ENCODE measurements at regions not wholly inside any gene's neighbourhood (a gene's known extent, or its start where the extent isn't known, plus 50 kb on each side); places are given as distances from the start of the nearest gene placed in this dataset.
"Not testable (repeated sequence)": the region's sequence is repeated elsewhere in the genome, so short reads cannot be mapped to it uniquely, and the experiment has no call there.

DNA sequence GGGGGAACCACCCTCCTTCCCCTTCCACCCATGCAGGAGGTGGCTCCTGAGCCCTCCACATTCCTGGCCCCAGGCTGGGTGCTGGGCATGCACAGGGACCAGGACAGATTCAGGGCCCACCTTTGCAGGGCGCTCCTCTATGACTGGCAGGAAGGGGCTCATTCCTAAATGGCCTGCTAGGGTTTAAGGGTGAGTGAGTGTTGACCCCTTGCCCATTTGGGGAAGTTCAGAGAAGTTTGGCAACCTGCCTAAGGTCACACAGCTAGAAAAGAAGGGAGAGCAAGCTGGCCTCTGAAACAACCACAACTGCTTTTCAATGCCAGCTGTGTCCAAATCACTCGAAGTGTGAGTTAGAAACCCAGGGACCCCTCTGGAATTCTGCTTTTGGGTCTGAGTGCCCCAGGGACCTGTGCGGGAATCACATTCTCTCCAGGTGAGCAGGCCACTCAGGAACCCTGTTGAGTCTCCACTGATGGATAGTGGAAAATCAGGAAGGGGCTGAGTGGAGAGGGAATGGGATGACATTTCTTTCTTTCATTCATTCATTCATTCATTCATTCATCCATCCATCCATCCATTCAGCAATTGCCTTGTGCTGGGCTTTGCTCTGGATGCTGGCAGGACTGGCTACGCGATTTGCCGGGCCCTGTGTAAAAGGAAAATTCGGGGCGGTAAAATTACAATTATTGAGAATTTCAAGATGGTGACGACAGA, 191.9 kb downstream of the C9orf50 start:
- no peak for DNase-seq

DNA sequence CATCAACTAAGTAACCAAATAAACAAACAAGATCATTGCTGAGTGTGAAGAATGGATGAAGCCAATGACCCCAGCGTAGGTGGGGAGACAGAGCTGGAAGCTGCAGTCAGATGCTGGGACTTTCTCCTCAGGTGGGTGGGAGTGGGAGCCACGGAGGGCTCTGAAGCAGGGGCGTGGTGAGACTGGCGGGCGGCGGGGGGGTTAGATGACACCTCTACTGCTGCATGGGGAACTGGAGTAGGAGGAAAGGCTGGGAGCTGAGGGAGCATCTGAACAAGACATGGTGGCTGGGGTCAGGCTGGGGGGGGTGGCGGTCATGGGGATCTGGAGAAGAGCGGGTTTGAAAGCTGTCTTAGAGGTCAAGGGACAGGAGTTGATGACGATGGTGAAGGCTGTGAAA, 193.8 kb downstream of the C9orf50 start:
- no peak for DNase-seq

DNA sequence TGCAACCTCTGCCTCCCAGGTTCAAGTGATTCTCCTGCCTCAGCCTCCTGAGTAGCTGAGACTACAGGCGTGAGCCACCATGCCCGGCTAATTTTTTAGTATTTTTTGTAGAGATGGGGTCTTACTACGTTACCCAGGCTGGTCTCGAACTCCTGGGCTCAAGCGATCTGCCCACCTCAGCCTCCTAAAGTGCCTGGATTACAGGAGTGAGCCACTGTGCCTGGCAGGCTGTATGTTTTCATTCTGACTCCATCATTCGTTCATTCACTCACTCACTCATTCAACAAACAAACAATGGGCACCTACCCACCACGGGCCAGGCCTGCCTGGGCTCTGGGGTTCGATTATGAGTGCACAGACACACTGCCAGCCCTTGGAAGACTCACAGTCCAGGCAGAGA, 197.1 kb downstream of the C9orf50 start:
- DNase-seq = not testable (repeated sequence)

DNA sequence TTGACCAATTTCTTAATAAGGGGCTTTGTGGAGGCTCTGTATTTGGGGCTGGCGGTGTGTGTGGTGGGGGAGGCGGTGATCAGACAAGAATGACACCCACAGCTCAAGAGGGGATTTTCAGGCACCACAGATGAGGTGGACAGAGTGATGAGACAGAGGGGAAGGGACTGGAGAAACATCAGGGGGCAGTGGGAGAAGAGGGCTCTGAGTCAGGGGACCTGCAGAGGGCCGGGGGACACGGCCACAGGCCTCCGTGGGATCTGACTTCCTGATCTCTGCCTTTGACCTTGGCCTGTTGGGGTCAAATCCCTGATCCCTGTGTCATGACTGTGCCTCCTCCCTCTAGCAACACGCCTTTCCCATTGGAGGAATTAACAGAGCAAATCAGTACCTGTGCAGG, 197.7 kb downstream of the C9orf50 start:
- DNase-seq = no peak

DNA sequence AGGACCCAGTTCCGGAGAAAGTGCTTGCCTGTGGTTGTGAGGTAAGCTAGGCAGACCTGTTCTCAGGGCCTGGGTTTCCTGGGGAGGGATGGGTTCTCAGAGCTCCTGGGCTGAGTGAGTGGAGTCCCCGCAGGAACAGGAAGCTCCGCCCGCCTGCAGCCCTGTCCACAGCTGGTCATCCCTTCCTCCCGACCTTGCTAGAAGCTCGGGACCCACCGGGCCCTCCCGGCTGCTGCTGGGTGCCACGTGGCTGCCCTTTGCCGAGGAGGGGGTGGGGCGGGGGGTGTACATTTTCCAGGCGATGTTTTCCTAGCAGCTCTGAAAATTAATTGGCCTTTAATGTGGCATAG, 198.1 kb downstream of the C9orf50 start:
- DNase-seq = no peak

DNA sequence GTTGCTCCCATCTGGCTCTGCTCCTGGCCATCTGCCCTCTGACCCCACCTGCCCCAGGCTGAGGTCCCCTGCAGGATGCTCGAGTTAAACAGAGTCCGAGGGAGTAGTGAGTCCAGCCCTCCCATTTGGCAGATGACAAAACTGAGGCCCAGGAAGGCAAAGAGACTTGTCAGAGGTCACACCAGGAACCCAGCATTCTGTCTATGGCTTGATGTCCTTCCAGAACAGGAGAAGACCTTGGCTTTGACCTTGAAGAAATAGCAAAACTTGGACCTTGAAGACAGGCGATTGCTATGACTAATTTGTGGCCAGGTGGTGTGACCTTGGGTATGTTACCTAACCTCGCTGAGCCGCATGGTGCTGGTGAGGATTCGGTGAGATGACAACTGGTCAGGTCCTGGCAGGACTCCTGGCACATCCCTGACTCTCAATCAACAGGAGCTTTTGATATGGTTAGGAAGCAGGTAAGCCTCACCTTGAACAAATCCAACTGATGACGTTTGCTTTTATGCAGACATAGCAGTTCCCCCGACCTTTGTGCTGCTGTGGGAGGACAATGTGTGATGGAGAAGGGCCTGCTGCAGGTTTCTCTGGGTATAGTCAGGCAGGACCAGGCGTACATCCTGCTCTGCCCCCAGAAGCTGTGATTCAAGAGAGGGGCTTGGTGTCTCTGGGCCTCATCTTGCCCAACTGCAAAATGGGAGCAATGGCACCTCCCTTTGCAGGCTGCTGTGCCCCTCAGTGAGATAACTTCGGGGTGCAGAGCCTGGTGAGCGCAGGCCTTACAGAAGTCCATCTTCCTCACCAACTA, 198.7 kb downstream of the C9orf50 start:
- DNase-seq = no peak

DNA sequence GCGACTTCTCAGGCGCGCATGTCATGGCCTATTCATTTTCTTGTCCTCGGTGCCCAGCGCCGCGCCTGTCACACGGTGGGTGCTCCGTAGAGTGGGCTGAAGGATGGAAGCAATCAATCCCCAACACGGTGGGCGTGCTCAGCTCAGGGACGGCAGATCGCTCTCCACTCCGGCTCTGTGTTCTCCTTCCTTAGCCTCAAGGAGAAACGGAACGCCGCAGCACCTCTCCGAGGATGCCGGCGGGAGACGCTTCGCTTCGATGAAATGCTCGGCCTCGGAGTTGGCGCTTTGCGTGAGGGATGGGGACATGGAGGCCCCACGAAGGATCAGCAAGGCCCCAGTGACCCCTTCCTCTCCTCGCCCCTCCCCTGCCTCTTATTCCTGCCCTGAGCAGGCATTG, 199.5 kb downstream of the C9orf50 start:
- no peak for DNase-seq

DNA sequence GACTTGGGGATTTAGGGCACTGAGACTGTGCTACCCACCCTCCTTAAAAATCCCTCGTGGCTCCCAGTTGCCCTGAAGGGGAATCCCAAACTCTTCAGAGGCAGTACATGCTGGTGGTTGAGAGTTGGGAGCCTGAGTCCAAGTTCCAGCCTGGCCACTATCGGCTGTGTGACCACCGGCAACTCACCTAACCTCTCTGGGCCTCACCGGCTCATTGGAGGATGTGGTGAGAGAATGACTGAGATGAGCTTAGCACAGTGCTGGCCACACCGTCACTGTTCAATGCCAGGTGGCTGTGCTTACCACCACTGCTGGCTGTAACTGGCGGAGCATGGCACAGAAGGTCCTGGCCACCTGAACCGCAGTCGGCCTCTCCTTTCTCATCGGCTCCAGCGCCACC, 200.2 kb downstream of the C9orf50 start:
- DNase-seq = no peak

DNA sequence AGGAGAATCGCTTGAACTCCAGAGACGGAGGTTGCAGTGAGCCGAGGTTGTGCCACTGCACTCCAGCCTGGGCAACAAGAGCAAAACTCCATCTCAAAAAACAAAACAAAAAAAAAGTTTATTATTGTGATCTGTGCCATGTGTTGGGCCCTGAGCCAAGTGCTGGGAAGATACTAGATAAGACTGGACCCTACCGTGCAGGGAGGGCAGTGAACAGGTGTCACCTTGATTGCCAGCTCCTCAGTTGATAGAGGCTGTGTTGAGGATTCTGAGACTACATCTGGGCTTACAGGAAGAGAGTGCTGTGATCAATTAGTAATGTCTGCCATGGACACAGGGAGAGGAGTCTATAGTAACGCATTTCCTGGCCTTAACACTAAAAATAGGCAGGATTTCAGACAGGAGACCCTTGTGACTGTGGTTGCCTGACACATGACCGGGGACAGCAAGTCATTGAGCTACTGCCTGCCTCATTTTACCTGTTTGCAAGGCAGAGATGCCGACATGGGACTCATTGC, 201.5 kb downstream of the C9orf50 start:
- no peak for DNase-seq

DNA sequence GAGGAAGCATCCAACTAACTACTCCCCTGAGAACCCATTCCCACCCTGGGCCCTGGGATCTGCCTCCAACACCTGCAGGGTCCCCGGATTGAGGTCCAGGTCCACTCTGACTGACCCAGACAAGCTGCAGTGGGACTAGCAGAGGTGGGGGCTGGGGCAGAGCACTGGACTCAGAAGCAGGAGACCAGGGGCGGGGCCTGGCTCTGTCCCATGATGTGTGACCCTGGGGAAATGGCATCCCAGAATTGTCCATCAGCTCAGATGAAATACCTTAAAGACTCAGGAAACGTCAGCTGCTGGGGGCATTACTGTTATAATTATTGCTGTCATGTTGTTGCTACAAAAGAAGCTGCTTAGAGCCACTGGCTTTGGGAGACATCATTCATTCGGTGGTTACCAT, 202.4 kb downstream of the C9orf50 start:
- no peak for DNase-seq

DNA sequence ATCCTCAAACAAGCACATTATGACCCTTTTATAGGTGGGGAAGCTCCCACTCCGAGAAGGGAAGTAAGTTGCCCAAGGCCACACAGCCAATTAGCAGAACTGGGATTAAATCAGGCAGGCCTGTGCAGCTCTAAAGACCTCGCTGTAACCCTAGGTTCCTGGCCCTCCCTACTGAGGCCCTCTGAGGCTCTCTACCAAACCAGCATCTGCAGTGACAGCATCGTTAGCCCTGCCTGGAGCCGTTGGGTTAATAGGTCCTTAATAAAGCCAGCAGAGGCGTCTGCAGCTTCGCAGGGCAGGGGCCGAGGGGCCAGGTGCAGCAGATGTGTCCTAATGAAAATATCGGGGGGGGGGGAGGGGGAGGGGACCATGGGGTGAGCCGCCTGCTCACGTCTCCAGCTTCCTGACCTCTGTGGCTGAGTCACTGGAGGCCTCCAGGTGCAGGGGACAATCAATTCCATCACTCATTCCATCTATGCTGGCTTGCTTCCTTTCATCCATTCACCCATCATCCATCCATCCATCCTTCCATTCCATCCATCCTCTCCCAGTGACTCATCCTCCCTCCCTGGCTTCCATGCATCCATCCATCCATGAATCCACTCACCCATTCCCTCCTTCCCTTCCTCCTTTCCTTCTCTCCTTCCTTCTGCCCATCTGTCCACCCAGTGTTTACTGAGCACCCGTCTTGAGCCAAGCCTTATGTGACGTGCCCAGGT, 203.9 kb downstream of the C9orf50 start:
- DNase-seq = peak; percentile 58

DNA sequence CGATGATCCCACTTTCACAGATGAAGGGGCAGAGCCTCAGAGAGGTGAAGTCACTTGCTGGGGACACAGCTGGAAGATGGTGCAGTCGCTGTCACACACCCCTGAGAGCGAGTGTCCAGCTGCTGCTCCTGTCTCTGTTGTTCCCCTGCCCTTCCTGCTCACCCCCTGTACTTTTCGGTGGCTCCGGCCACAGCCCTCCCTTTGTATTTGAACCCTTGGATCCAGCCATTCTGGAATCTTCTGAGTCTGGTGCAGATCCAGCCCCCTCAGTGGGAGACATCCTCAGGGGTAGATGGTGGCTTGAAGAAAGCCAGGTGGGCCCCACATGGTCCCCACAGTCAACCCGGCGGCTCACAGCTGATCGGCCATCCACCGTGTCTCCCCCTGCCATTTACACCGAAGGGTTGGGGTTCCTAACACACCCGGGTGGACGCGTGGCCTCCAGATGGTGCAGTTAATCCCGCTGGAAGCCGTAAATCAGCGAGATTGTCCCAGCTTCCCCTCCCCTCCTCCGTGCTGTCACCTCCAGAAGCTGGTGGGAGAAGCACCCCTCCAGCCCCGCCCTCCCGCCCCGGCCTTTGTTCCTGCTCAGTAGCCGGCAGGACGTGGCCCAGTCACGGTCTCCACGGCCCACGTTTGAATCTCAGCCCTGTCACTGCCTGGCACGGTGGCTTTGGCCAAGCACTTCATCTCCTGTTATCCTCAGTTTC, 204.8 kb downstream of the C9orf50 start:
- peak; percentile 47 for DNase-seq

DNA sequence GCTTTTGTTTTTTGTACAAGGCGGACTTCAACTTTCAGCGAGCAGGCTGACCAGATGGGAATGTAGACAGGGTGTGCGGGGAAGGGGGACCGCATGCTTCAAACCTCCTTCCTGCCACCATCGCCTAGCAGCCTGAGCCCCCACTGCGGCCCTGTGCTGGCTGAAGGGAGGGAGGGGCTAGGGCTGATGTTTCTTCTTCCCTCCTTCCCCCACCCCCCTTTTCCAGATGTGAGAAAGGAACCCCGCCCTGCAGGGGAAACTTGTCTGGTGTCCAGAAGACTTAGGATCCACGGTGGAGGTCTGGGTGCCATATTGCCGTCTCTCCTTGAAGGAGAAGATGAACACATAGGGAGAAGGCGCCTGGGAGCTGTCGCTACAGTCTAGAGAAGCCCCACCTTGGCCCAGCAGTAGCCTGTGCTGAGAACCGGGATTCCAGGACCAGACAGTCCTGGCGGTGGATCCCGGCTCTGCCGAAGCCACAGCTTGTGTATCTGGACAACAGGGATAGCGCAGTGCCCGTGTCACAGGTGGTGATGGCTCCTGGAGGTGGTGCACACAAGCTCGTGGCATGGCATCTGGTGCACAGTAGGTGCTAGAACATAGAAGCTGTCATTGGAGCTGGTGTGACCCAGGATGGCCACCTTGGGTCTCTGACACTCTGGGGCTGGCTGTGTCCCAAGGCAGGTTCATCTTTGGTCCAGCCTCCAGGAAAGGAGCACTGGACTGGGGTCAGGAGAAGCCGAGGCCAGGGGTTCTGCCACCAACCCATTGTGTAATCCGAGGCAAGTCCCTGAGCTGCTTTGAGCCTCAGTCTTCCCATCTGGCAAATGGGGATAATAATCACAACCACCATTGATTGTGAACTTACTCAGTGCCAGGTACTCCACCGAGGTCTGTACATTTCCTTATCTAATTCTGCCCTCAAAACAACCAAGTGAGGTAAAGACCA, 205.6 kb downstream of the C9orf50 start:
- peak; percentile 27 for DNase-seq

DNA sequence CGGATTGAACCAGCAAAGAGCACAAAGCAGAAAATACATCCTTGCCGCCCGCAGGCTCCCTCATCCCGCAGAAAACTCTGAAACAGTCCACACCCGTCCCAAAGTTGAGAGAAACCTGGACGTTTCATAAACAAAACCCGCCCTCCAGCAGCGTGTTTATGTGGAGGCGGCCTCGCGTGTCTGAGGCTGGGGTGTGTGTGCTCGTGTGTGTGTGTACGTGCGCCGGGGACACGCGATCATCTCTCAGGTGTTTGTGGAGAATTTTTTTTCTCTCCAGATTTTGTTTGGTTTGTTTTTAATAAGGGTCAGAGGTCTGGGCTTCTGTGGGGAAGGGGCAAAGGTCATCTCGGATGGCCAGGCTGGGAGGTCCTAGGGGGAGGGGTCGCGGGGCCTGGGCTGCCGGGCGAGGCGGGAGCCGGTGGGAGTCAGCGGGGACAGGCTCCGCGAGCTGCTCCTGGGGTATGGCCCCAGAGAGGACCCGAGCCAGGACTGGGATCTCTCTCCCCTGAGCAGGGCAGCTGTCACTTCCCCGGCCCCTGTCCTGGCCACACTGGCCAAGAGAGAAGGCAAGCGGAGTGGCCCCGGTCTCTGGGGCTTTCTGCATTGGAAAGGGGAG, 206.4 kb downstream of the C9orf50 start:
- DNase-seq = peak; percentile 58

DNA sequence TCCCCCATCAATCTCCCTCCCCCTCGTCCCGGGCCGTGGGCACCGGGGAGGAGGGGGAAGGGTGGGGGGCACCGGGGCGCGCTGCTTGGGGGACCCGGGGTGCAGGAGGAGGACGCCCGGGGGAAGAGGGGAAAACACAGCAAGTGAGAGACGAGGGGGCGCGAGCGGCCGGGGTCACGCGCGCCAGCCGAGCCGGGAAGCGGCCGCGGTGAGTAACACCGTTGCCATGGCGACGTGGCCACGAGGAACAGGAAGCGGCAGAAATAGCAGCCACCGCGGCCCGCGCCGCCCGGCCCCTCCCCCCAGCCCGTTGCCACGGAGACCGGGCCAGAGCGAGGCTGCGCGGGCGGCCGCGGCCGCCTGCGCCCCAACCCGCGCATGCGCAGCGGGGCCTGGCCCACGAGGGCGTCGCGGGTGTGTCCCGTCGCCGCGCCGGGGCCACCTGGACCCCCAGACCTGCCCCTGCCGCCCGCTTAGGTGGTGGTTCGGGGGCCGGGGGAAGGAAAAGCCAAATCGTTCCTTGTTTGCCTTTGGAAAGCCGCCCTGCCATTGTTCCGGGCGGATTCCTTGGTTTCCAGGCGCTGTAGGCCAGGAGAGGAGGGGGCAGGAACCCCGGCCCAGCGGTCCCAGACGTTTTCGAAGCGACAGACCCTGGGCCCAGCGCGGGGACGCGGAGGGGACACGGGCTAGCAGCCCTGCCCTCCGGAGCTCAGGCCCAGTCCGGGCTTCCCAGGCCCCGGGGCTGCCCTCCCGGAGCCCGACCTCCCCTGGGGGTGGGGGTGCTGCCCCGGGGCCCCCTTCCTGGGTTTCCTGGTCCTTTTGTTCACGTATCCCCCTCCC, 207.1 kb downstream of the C9orf50 start:
- peak; percentile 98 for DNase-seq

DNA sequence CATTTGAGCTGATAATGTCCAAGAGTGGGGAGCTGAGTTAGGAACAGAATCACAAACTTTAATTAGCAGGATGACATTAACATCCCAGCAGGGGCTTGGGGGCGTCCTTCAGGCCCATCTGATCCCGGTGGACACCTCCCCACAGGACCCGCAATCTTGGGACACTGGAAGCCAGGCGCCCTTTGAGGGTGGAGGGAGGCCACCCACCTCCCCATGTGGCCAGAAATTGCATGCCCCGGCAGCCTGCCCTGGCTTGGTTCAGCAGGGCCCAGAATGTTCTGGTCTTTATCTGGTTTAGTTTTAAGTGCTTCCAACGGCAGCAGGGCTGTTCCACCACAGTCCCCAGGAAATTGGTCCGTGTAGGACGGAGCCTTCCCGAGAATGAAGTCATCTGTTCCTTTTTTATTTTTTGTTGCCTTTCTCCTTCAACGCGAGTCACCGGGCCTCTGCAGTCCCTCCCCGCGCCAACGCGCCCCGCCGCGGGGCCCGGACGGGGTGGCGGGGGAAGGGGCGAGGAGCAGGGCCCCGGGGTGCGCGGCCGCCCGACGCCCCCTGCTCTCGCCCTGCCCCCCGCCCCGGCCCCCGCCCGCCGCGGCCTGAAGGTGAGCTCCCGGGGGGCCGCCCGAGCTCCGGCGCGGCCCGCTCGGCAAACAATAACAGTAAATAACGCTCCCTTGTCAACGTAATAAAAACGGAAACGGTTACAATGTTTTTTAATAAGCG, 207.9 kb downstream of the C9orf50 start:
- peak; percentile 88 for DNase-seq

DNA sequence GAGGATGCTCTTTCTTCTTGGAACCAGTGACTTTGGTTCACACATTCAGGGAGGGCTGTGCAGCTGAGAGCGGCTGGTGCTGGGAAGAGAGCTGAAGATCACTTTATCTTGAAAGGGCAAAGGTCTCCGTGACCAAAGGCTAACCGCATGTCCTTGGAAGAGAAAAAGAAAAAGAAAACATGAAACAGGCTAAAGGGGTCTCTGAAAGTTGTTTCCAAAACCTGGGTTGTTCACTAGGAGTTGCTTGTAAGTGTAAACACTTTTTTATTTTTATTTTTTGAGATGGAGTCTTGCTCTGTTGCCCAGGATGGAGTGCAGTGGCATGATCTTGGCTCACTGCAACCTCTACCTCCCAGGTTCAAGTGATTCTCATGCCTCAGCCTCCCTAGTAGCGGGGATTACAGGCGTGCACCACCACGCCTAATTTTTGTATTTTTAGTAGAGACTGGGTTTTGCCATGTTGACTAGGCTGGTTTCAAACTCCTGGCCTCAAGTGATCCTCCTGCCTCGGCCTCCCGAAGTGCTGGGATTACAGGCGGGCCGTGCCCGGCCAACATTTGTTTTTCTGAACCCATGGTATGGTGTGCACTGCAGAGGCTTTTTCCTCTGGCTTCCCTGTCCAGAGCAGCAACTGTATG, 208.6 kb downstream of the C9orf50 start:
- not testable (repeated sequence) for DNase-seq

DNA sequence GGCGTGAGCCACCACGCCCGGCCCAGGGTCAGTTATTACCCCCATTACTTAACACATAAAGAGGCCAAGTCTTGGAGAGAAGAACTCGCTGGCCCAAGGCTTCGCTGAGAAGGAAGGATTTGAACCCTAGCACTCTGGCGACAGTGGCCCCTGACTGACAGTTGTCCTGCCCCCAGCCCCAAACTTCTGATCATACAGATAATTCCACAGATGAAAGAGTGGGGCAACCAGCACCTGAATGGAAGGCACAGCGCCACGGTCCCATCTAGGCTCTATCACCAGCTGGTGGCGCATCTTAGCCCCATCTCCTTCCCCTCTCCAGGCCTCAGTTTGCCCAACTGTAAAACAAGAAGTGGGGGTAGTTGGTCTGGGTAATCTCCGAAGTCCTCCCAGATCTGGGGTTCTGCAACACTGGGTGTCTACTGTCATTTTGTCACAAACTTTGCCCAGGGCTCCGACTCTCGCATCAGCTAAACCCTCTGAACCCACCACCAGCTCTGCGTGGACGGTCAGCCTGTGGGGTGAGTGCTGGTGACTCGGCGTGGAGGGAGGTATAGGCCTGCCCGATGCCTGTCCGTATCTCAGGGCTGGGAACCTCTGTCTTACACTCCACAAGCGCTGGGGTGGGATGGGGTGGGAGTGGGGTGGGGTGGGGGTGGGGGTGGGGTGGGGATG, 209.3 kb downstream of the C9orf50 start:
- DNase-seq = no peak

DNA sequence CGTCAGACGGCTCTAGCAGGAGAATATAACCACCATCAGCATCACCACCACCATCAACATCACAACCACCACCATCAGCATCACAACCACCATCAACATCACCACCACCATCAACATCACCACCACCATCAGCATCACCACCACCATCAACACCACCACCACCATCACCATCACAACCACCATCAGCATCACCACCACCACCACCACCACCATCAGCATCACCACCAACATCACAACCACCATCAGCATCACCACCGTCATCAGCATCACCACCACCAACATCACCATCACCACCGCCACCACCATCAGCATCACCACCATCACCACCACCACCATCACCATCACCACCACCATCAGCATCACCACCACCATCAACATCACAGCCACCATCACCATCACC, 210.7 kb downstream of the C9orf50 start:
- no peak for DNase-seq

Measured in fibroblast of skin of right biceps (primary cell).